K562 (cell line): ENCODE measurements at regions not wholly inside any gene's neighbourhood (a gene's known extent, or its start where the extent isn't known, plus 50 kb on each side); places are given as distances from the start of the nearest gene placed in this dataset.

Experiments used
- CBX2 ChIP-seq: fragments of 200-600 bp; sonication (generic); IDR thresholded peaks from one replicate; pipeline ENCODE4 v1.6.1; 2012; ENCODE audit warnings: mild to moderate bottlenecking, low read length, inconsistent platforms; ENCODE audit not compliant: insufficient read depth, poor library complexity, severe bottlenecking
- CCAR2 ChIP-seq: fragments of 200-400 bp; formaldehyde crosslinking; IDR thresholded peaks from 2 replicates; pipeline ENCODE4 v1.6.1; 2017; ENCODE audit warnings: mild to moderate bottlenecking, low read depth, low read length
- CREM ChIP-seq: IDR thresholded peaks from 2 replicates; pipeline ENCODE4 v1.6.1; 2014; ENCODE audit warnings: antibody characterized with exemption, low read depth
- ESRRA ChIP-seq: fragments of 450-650 bp; IDR thresholded peaks from 2 replicates; pipeline ENCODE4 v1.6.1; 2014; ENCODE audit warnings: low read depth, mild to moderate bottlenecking, moderate library complexity, borderline replicate concordance
- EZH2 ChIP-seq: IDR thresholded peaks from 2 replicates; pipeline ENCODE4 v1.6.1; 2012; ENCODE audit warnings: low read depth, mild to moderate bottlenecking, inconsistent platforms, low read length, borderline replicate concordance
- HCFC1 ChIP-seq: IDR thresholded peaks from 2 replicates; pipeline ENCODE4 v1.6.1; 2012; ENCODE audit warnings: low read depth, low read length, improper control_type of control experiment
- MXI1 ChIP-seq: IDR thresholded peaks from 2 replicates; pipeline ENCODE4 v1.6.1; 2011; ENCODE audit warnings: low read depth, mild to moderate bottlenecking, improper control_type of control experiment, low read length
- NCOA1 ChIP-seq: fragments of 450-650 bp; IDR thresholded peaks from 2 replicates; pipeline ENCODE4 v1.6.1; 2016; ENCODE audit warnings: low read depth
- XRCC5 ChIP-seq: fragments of 200-400 bp; formaldehyde crosslinking; IDR thresholded peaks from 2 replicates; pipeline ENCODE4 v1.6.1; 2017; ENCODE audit warnings: low read depth, mild to moderate bottlenecking, low read length
- ZNF232 ChIP-seq: sonication (generic); formaldehyde crosslinking; IDR thresholded peaks from 2 replicates; pipeline ENCODE4 v1.8.0; 2022; ENCODE audit warnings: mild to moderate bottlenecking, missing genetic modification reagents
- ZNF584 ChIP-seq: fragments of 200-800 bp; sonication (Bioruptor generic); IDR thresholded peaks from 2 replicates; pipeline ENCODE4 v1.6.1; 2016; ENCODE audit warnings: low read depth, mild to moderate bottlenecking, missing genetic modification characterization, missing compliant biosample characterization
- TF ChIP-seq, protein P1 (sequence below), 3 experiments: IDR thresholded peaks in 2 of 3; conservative IDR thresholded peaks in 1 of 3; 2 replicates each; pipeline ENCODE4 v1.5.1; 2011 to 2012; ENCODE audit warnings: low read length in 3 of 3, mild to moderate bottlenecking in 3 of 3, control low read depth in 2 of 3, improper control_type of control experiment in 1 of 3, inconsistent platforms in 1 of 3, low read depth in 1 of 3, mixed read lengths in 1 of 3, moderate library complexity in 1 of 3; ENCODE audit not compliant: insufficient read depth in 2 of 3

DNA sequence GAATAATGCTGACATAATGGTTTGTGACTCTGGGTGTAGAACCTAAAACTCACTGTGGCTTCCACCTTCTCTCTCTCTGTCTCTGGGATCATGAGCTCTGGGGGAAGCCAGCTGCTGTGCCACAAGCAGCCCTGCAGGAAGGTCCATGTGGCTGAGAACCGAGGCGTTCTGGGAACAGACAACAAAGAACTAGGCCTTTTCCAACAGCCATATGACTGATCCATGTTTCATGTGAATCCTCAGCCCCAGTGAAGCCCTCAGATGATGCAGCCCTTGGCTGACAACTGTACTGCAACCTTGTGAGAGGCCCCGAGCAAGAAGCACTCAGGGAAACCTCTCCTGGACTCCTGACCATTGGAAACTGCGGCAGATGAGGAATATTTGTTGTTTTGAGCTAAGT, 56.6 kb downstream of the HLA-G start:
- TF ChIP-seq CBX2: no peak
- TF ChIP-seq, protein P1, sequence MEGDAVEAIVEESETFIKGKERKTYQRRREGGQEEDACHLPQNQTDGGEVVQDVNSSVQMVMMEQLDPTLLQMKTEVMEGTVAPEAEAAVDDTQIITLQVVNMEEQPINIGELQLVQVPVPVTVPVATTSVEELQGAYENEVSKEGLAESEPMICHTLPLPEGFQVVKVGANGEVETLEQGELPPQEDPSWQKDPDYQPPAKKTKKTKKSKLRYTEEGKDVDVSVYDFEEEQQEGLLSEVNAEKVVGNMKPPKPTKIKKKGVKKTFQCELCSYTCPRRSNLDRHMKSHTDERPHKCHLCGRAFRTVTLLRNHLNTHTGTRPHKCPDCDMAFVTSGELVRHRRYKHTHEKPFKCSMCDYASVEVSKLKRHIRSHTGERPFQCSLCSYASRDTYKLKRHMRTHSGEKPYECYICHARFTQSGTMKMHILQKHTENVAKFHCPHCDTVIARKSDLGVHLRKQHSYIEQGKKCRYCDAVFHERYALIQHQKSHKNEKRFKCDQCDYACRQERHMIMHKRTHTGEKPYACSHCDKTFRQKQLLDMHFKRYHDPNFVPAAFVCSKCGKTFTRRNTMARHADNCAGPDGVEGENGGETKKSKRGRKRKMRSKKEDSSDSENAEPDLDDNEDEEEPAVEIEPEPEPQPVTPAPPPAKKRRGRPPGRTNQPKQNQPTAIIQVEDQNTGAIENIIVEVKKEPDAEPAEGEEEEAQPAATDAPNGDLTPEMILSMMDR (IDR thresholded peaks at IDR 0.05 in 2 of 3, conservative IDR thresholded peaks at IDR 0.05 in 1 of 3; ENCODE audit: insufficient read depth in 2 of 3, low read depth in 1 of 3, low read length in 3 of 3): no peak
- TF ChIP-seq NCOA1: no peak
- no peak for TF ChIP-seq CCAR2
- no peak for TF ChIP-seq HCFC1
- no peak for TF ChIP-seq MXI1
- TF ChIP-seq ESRRA: no peak
- no peak for TF ChIP-seq XRCC5
- no peak for TF ChIP-seq EZH2
- TF ChIP-seq ZNF584: no peak
- no peak for TF ChIP-seq ZNF232
- no peak for TF ChIP-seq CREM
